Ascending aorta (tissue), 2 donors: ENCODE measurements at regions not wholly inside any gene's neighbourhood (a gene's known extent, or its start where the extent isn't known, plus 50 kb on each side); places are given as distances from the start of the nearest gene placed in this dataset.
A peak's percentile ranks its signal among the peaks of the same experiment; 100 is the strongest.

ENCODE experiments used
- DNase-seq, 2 donors: peaks; one replicate each; pipeline ENCODE4 v3.0.0-alpha.2; 2019; ENCODE audit warnings: low spot score in 2 of 2
- H3K27ac ChIP-seq, 2 donors: fragments of 200-600 bp; sonication (generic); one replicate each; pipeline ENCODE4 v1.5.1; 2016 to 2017; ENCODE audit warnings: mild to moderate bottlenecking in 1 of 2
- H3K27me3 ChIP-seq: fragments of 200-600 bp; sonication (generic); one replicate; pipeline ENCODE4 v1.5.1; 2017
- H3K36me3 ChIP-seq, 2 donors: fragments of 200-600 bp; sonication (generic); one replicate each; pipeline ENCODE4 v1.5.1; 2016
- H3K4me1 ChIP-seq, 2 donors: fragments of 200-600 bp; sonication (generic); one replicate each; pipeline ENCODE4 v1.5.1; 2016 to 2017; ENCODE audit warnings: mild to moderate bottlenecking in 1 of 2
- H3K4me3 ChIP-seq, 2 donors: fragments of 200-600 bp; sonication (generic); one replicate each; pipeline ENCODE4 v1.5.1; 2016 to 2017; ENCODE audit warnings: mild to moderate bottlenecking in 1 of 2
- H3K9me3 ChIP-seq, 2 donors: fragments of 200-600 bp; sonication (generic); one replicate each; pipeline ENCODE4 v1.5.1; 2016
- intact Hi-C: fragments of 100-400 bp; cut with DNase I; formaldehyde crosslinking; loops from one replicate; pipeline ENCODE4 v1.15.1; 2023
- TF ChIP-seq, protein P1 (sequence below), 3 experiments: fragments of 200-600 bp in 2 of 3; fragments of 450-650 bp in 1 of 3; sonication (generic) in 2 of 3; IDR thresholded peaks; one replicate each; pipeline ENCODE4 v1.5.1; 2016 to 2019; ENCODE audit warnings: antibody characterized with exemption in 3 of 3, mild to moderate bottlenecking in 1 of 3, moderate library complexity in 1 of 3

DNA sequence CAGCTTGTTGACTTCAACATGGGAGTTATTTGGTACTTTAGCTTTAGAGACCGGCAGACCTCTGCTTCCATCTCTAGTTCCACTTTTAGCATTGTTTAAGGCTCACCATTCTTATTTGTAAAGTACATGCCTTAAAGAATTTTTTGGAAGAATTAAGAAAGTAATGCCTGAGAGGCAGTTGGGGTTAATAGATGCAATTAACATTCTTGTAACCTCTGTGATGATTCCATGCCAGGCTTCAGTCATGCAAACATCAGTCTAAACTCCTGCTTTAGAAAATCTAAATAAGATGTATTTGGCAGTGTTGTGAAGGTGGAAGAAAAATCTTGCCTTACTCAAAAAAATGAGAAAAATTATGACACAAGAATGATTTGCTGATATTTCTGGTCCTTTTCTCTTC is 79.9 kb upstream of the UBAC2 start:
- no peak for DNase-seq
- intact Hi-C loops: no loop called here
- H3K27ac ChIP-seq: no peak overlapping the region
- no peak overlapping the region for H3K4me3 ChIP-seq
- H3K4me1 ChIP-seq: no peaks in the 10 kb centered on the region
- H3K36me3 ChIP-seq: no peaks in the 10 kb centered on the region
- no peaks in the 10 kb centered on the region for H3K27me3 ChIP-seq
- H3K9me3 ChIP-seq: no peaks in the 10 kb centered on the region
- TF ChIP-seq, protein P1, sequence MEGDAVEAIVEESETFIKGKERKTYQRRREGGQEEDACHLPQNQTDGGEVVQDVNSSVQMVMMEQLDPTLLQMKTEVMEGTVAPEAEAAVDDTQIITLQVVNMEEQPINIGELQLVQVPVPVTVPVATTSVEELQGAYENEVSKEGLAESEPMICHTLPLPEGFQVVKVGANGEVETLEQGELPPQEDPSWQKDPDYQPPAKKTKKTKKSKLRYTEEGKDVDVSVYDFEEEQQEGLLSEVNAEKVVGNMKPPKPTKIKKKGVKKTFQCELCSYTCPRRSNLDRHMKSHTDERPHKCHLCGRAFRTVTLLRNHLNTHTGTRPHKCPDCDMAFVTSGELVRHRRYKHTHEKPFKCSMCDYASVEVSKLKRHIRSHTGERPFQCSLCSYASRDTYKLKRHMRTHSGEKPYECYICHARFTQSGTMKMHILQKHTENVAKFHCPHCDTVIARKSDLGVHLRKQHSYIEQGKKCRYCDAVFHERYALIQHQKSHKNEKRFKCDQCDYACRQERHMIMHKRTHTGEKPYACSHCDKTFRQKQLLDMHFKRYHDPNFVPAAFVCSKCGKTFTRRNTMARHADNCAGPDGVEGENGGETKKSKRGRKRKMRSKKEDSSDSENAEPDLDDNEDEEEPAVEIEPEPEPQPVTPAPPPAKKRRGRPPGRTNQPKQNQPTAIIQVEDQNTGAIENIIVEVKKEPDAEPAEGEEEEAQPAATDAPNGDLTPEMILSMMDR (IDR thresholded peaks at IDR 0.05): no peak

DNA sequence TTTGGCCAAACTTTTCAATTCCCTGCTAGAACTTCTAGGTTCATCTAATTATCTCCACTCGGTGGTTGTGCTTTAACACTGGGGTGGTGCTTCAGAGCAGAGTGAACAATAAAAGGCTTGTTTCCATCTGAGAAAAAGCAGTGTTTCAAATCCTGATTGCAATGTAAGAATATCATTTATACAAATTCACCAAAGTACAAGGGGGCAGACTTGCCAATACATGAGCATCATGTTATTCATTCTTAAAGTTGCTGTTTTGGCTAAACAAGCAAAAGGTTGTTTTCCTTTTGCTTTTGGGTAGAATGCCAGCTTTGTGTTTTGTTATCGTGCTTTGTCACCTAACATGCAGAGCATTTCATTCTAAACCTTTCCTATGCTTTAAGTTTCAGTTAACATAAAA is 78.5 kb upstream of the UBAC2 start:
- Histone ChIP-seq H3K36me3 (no peaks in the 10 kb centered on the region), H3K9me3 (no peaks in the 10 kb centered on the region), H3K27ac (no peak overlapping the region), H3K4me3 (no peak overlapping the region), H3K27me3 (no peaks in the 10 kb centered on the region), H3K4me1 (no peaks in the 10 kb centered on the region)
- TF ChIP-seq, protein P1 (IDR thresholded peaks at IDR 0.05): no peak
- DNase-seq: no peak
- intact Hi-C loops: no loop called here

DNA sequence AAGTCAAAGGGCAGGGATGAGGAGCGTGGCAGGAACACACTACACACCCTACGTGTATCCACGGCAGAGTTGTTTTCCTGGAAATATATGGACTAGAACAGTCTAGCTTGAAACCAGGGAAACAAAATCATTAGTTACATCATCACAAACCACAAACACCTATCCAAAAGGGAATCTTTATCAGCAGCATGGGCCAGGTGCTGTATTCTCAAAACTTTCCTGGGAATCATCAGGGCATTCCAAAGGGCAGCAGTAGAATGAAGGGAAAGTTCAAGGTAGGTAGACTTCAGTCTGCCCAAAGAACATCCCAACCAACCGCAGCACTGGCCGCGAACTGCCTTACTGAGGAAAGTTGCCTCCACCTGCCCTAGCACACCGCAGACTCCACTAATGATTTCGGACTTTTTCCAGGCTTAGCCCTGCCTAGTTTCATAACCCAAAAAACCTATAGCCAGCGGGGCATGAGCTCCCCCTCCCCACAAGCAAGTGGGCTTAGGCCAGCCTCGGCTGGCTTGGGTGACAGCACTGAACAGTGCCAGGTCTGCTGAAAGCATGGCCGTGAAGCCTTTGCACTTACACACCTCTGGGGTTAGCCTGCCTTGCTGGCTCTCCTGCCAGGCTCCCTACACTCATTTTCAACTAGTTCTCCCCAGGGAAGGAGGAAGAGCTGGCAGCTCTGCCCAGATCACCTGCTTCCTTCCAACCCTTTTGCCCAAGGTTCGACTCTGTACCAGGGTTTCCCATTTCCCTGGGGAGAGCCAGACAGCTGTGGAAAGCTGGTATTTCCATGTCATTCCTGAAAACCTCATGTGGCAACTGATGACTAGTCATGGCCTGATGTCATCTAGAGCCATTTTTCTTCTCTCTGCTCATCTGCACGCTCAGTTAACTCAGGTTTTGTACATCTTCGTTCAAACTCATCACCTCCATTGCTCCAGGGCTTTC is 77.3 kb upstream of the UBAC2 start:
- no peak overlapping the region for H3K4me3 ChIP-seq
- H3K36me3 ChIP-seq: no peaks in the 10 kb centered on the region
- H3K9me3 ChIP-seq: no peaks in the 10 kb centered on the region
- no peaks in the 10 kb centered on the region for H3K27me3 ChIP-seq
- no peak for DNase-seq
- H3K27ac ChIP-seq: no peak overlapping the region
- no peaks in the 10 kb centered on the region for H3K4me1 ChIP-seq
- intact Hi-C loops: loop anchor here (2.0 kb wide), 1 partner anchor 37 kb away; no protein-coding TSS in a partner anchor
- TF ChIP-seq, protein P1 (IDR thresholded peaks at IDR 0.05): no peak

DNA sequence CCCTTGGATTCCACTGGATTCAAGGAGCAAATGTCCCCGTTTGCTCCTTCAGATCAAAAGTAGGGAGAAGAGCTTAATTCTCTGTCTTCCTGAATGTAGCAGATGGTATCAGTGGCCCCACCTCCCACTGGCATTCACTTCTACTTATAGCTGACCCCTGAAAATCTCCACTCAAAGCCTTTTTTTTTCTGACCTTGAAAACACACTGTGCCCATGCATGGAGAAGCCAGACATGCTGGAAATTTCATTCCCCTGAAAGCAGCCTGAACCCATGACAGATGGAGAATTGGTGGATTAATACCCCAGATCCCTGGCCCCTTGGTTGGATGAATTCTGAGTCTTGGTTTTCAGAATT is 76.6 kb upstream of the UBAC2 start:
- H3K9me3 ChIP-seq: no peaks in the 10 kb centered on the region
- peak overlapping the region in 1 of 2 donors; percentile 69 for H3K27ac ChIP-seq
- no peaks in the 10 kb centered on the region for H3K4me1 ChIP-seq
- no peak overlapping the region for H3K4me3 ChIP-seq
- TF ChIP-seq, protein P1 (IDR thresholded peaks at IDR 0.05): no peak
- DNase-seq: no peak
- H3K27me3 ChIP-seq: no peaks in the 10 kb centered on the region
- no peaks in the 10 kb centered on the region for H3K36me3 ChIP-seq
- intact Hi-C loops: loop anchor here (2.0 kb wide), 1 partner anchor 37 kb away; no protein-coding TSS in a partner anchor

DNA sequence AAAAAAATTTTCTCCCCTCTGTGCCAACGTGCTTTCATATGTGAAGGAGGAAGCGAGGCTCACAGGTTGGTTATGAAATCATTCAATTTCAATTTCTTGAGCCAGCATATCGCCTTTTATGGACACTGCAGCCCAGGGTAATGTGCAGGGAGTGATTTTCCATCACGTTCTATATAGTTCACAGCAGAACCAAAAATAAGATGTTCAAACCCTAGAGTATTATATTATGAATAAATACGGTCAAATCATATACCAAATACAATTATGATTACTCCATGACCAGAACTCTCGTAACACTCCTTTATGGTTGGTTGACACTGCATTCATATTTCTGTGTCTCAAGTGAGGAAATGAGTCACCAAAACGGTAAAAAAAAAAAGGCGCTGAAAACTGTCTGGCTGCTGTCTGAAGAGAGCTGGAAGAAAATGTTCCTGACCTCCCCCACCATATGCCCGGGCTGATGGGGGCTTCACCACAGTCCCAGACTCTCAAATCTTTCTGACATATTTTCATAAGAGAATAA is 75.8 kb upstream of the UBAC2 start:
- no peak for DNase-seq
- TF ChIP-seq, protein P1 (IDR thresholded peaks at IDR 0.05): no peak
- intact Hi-C loops: loop anchor here (2.0 kb wide), 1 partner anchor 38 kb away; no protein-coding TSS in a partner anchor
- Histone ChIP-seq H3K9me3 (no peaks in the 10 kb centered on the region), H3K27me3 (no peaks in the 10 kb centered on the region), H3K27ac (peak overlapping the region; percentile 42 to 69), H3K4me3 (peak overlapping the region in 1 of 2 donors; percentile 8), H3K4me1 (no peaks in the 10 kb centered on the region), H3K36me3 (no peaks in the 10 kb centered on the region)
